Natural killer cell treated with Interleukin-12 subunit alpha and Interleukin-12 subunit beta and Interleukin-15 and Interleukin-18, amount 100 ng/mL, for 72 hours (primary cell): ENCODE measurements at regions not wholly inside any gene's neighbourhood (a gene's known extent, or its start where the extent isn't known, plus 50 kb on each side); places are given as distances from the start of the nearest gene placed in this dataset.
"Not testable (repeated sequence)": the region's sequence is repeated elsewhere in the genome, so short reads cannot be mapped to it uniquely, and the experiment has no call there.

ENCODE experiments used
- ATAC-seq, 2 donors: fragments of 150-1000 bp; cut with Tn5 transposase in 1 of 2; sonication (Bioruptor Pico), chemical (Tn5 transposase) in 1 of 2; 2 replicates each; pipeline ENCODE4 v1.10.0; 2021
- DNase-seq: peaks from one replicate; pipeline ENCODE4 v3.0.0; 2022; ENCODE audit warnings: low spot score
- H3K27ac Mint-ChIP-seq, 2 donors: 1 replicate in 1 of 2; 2 replicates in 1 of 2; pipeline ENCODE4 v1.8.0; 2022; ENCODE audit warnings: mixed read lengths in 2 of 2, mild to moderate bottlenecking in 1 of 2, moderate library complexity in 1 of 2
- H3K27me3 Mint-ChIP-seq, 2 donors: 1 replicate in 1 of 2; 2 replicates in 1 of 2; pipeline ENCODE4 v1.8.0; 2022; ENCODE audit warnings: mixed read lengths in 2 of 2
- H3K36me3 Mint-ChIP-seq: one replicate; pipeline ENCODE4 v1.8.0; 2022; ENCODE audit warnings: mixed read lengths
- H3K4me1 Mint-ChIP-seq, 2 donors: 1 replicate in 1 of 2; 2 replicates in 1 of 2; pipeline ENCODE4 v1.8.0; 2022; ENCODE audit warnings: low read depth in 2 of 2, mixed read lengths in 2 of 2, mild to moderate bottlenecking in 1 of 2
- H3K4me3 Mint-ChIP-seq: one replicate; pipeline ENCODE4 v1.8.0; 2022; ENCODE audit warnings: mixed read lengths
- H3K9me3 Mint-ChIP-seq: 2 replicates; pipeline ENCODE4 v1.8.0; 2022; ENCODE audit warnings: mixed read lengths

- Mint-ChIP-seq H3K4me1 (no peaks in the 10 kb centered on the region), H3K27ac (no peak overlapping the region), H3K9me3 (peaks cover 3% of the 10 kb centered on the region), H3K4me3 (no peak overlapping the region), H3K27me3 (no peaks in the 10 kb centered on the region), H3K36me3 (no peaks in the 10 kb centered on the region)
- DNase-seq (no peak), ATAC-seq (no peak)
Observed at GRCh38 chr10:90096196-90096595, 394.8 kb downstream of the KIF20B start.

- not testable (repeated sequence) for H3K4me3 Mint-ChIP-seq, H3K9me3 Mint-ChIP-seq, H3K36me3 Mint-ChIP-seq, ATAC-seq, H3K27ac Mint-ChIP-seq, H3K4me1 Mint-ChIP-seq, H3K27me3 Mint-ChIP-seq, DNase-seq
Observed at GRCh38 chr10:90107581-90107980, 406.2 kb downstream of the KIF20B start.

- Mint-ChIP-seq H3K36me3 (no peaks in the 10 kb centered on the region), H3K9me3 (peaks cover 15% of the 10 kb centered on the region), H3K4me3 (no peak overlapping the region), H3K27ac (no peak overlapping the region), H3K27me3 (no peaks in the 10 kb centered on the region), H3K4me1 (no peaks in the 10 kb centered on the region)
- no peak for ATAC-seq
- no peak for DNase-seq
Observed at GRCh38 chr10:90111671-90112070, 410.3 kb downstream of the KIF20B start.

GRCh38 chr10:90112681-90113080, 411.3 kb downstream of the KIF20B start:
- no peak overlapping the region for H3K27ac Mint-ChIP-seq
- DNase-seq (no peak), ATAC-seq (no peak)
- peaks cover 2% of the 10 kb centered on the region for H3K36me3 Mint-ChIP-seq
- no peaks in the 10 kb centered on the region for H3K27me3 Mint-ChIP-seq
- no peak overlapping the region for H3K4me3 Mint-ChIP-seq
- H3K4me1 Mint-ChIP-seq: no peaks in the 10 kb centered on the region
- H3K9me3 Mint-ChIP-seq: peaks cover 19% of the 10 kb centered on the region

- not testable (repeated sequence) for H3K36me3 Mint-ChIP-seq, H3K4me3 Mint-ChIP-seq, H3K27me3 Mint-ChIP-seq, DNase-seq, H3K27ac Mint-ChIP-seq, ATAC-seq, H3K4me1 Mint-ChIP-seq
- H3K9me3 Mint-ChIP-seq: peaks cover 20% of the 10 kb centered on the region
Observed at GRCh38 chr10:90118567-90118966, 417.2 kb downstream of the KIF20B start.

- H3K36me3 Mint-ChIP-seq, DNase-seq, H3K27me3 Mint-ChIP-seq, ATAC-seq, H3K4me1 Mint-ChIP-seq, H3K4me3 Mint-ChIP-seq, H3K27ac Mint-ChIP-seq: not testable (repeated sequence)
- peaks cover 19% of the 10 kb centered on the region for H3K9me3 Mint-ChIP-seq
Observed at GRCh38 chr10:90119631-90120280, 418.4 kb downstream of the KIF20B start.

GRCh38 chr10:90125456-90126255, 424.3 kb downstream of the KIF20B start:
- H3K36me3 Mint-ChIP-seq: no peaks in the 10 kb centered on the region
- ATAC-seq: no peak
- DNase-seq: no peak

GRCh38 chr10:90126256-90126595, 424.8 kb downstream of the KIF20B start:
- Mint-ChIP-seq H3K36me3 (no peaks in the 10 kb centered on the region), H3K9me3 (peaks cover 6% of the 10 kb centered on the region), H3K4me1 (no peaks in the 10 kb centered on the region), H3K4me3 (no peak overlapping the region), H3K27me3 (no peaks in the 10 kb centered on the region), H3K27ac (no peak overlapping the region)
- no peak for DNase-seq
- ATAC-seq: no peak

More at GRCh38 chr10:90125456-90126255, 424.3 kb downstream of the KIF20B start:
- H3K27me3 Mint-ChIP-seq: no peaks in the 10 kb centered on the region
- H3K4me3 Mint-ChIP-seq: no peak overlapping the region
- H3K9me3 Mint-ChIP-seq: peaks cover 4% of the 10 kb centered on the region
- H3K27ac Mint-ChIP-seq: no peak overlapping the region
- H3K4me1 Mint-ChIP-seq: no peaks in the 10 kb centered on the region

GRCh38 chr10:90130321-90131086, 429.1 kb downstream of the KIF20B start:
- Mint-ChIP-seq H3K27me3 (no peaks in the 10 kb centered on the region), H3K4me1 (no peaks in the 10 kb centered on the region), H3K36me3 (no peaks in the 10 kb centered on the region), H3K27ac (no peak overlapping the region), H3K4me3 (no peak overlapping the region), H3K9me3 (peaks cover 13% of the 10 kb centered on the region)
- DNase-seq: no peak
- no peak for ATAC-seq

GRCh38 chr10:90133606-90134005, 432.2 kb downstream of the KIF20B start:
- H3K27me3 Mint-ChIP-seq: no peaks in the 10 kb centered on the region

GRCh38 chr10:90136731-90137316, 435.4 kb downstream of the KIF20B start:
- DNase-seq: no peak
- no peak for ATAC-seq
- H3K4me1 Mint-ChIP-seq: no peaks in the 10 kb centered on the region
- H3K27ac Mint-ChIP-seq: no peak overlapping the region
- H3K9me3 Mint-ChIP-seq: peaks cover 32% of the 10 kb centered on the region
- peaks cover 14% of the 10 kb centered on the region for H3K36me3 Mint-ChIP-seq
- H3K27me3 Mint-ChIP-seq: no peaks in the 10 kb centered on the region
- no peak overlapping the region for H3K4me3 Mint-ChIP-seq

More at GRCh38 chr10:90133606-90134005, 432.2 kb downstream of the KIF20B start:
- Mint-ChIP-seq H3K4me1 (no peaks in the 10 kb centered on the region), H3K9me3 (peaks cover 25% of the 10 kb centered on the region), H3K36me3 (peaks cover 14% of the 10 kb centered on the region), H3K4me3 (no peak overlapping the region), H3K27ac (no peak overlapping the region)
- ATAC-seq (no peak), DNase-seq (no peak)

- no peak for ATAC-seq
- peaks cover 27% of the 10 kb centered on the region for H3K9me3 Mint-ChIP-seq
- DNase-seq: no peak
- no peaks in the 10 kb centered on the region for H3K4me1 Mint-ChIP-seq
- no peak overlapping the region for H3K27ac Mint-ChIP-seq
- no peaks in the 10 kb centered on the region for H3K27me3 Mint-ChIP-seq
- peaks cover 14% of the 10 kb centered on the region for H3K36me3 Mint-ChIP-seq
- H3K4me3 Mint-ChIP-seq: no peak overlapping the region
Observed at GRCh38 chr10:90138844-90139243, 437.5 kb downstream of the KIF20B start.

GRCh38 chr10:90141791-90142190, 440.4 kb downstream of the KIF20B start:
- Mint-ChIP-seq H3K27me3 (no peaks in the 10 kb centered on the region), H3K4me1 (no peaks in the 10 kb centered on the region), H3K9me3 (peaks cover 18% of the 10 kb centered on the region), H3K27ac (no peak overlapping the region), H3K36me3 (peaks cover 2% of the 10 kb centered on the region), H3K4me3 (no peak overlapping the region)
- ATAC-seq (no peak), DNase-seq (no peak)

- Mint-ChIP-seq H3K4me1 (no peaks in the 10 kb centered on the region), H3K4me3 (no peak overlapping the region), H3K27me3 (no peaks in the 10 kb centered on the region), H3K9me3 (peaks cover 12% of the 10 kb centered on the region), H3K27ac (no peak overlapping the region), H3K36me3 (no peaks in the 10 kb centered on the region)
- ATAC-seq: no peak
- DNase-seq: no peak
Observed at GRCh38 chr10:90143937-90144336, 442.5 kb downstream of the KIF20B start.
